Left forelimb (tissue), 1 donor: ENCODE measurements at regions not wholly inside any gene's neighbourhood (a gene's known extent, or its start where the extent isn't known, plus 50 kb on each side); places are given as distances from the start of the nearest gene placed in this dataset.

ENCODE experiments used
- DNase-seq: peaks from one replicate; pipeline ENCODE4 v3.0.0-alpha.2; 2018; ENCODE audit warnings: low spot score

GRCh38 chr19:30083125-30083681 is 141.2 kb downstream of the URI1 start:
- no peak for DNase-seq

- no peak for DNase-seq
Observed at GRCh38 chr19:30083701-30084156, 141.7 kb downstream of the URI1 start.

- no peak for DNase-seq
Observed at GRCh38 chr19:30084390-30084819, 142.4 kb downstream of the URI1 start.

- DNase-seq = no peak
Observed at GRCh38 chr19:30085394-30085793, 143.4 kb downstream of the URI1 start.

GRCh38 chr19:30086220-30086619 is 144.2 kb downstream of the URI1 start:
- DNase-seq = no peak

GRCh38 chr19:30086916-30087315 is 144.9 kb downstream of the URI1 start:
- DNase-seq = no peak

GRCh38 chr19:30087381-30088138 is 145.5 kb downstream of the URI1 start:
- DNase-seq = no peak

GRCh38 chr19:30088567-30088966 is 146.5 kb downstream of the URI1 start:
- no peak for DNase-seq

- DNase-seq = no peak
Observed at GRCh38 chr19:30089086-30089665, 147.1 kb downstream of the URI1 start.

GRCh38 chr19:30090476-30090875 is 148.4 kb downstream of the URI1 start:
- no peak for DNase-seq

- no peak for DNase-seq
Observed at GRCh38 chr19:30090963-30091362, 148.9 kb downstream of the URI1 start.

- no peak for DNase-seq
Observed at GRCh38 chr19:30091456-30091855, 149.4 kb downstream of the URI1 start.

GRCh38 chr19:30091856-30092255 is 149.8 kb downstream of the URI1 start:
- no peak for DNase-seq

GRCh38 chr19:30092721-30093569 is 150.9 kb downstream of the URI1 start:
- DNase-seq = no peak

GRCh38 chr19:30093966-30094755 is 152.1 kb downstream of the URI1 start:
- no peak for DNase-seq

GRCh38 chr19:30094756-30095140 is 152.7 kb downstream of the URI1 start:
- DNase-seq = no peak

- no peak for DNase-seq
Observed at GRCh38 chr19:30095171-30095570, 153.1 kb downstream of the URI1 start.

GRCh38 chr19:30096596-30097370 is 154.7 kb downstream of the URI1 start:
- DNase-seq = no peak

GRCh38 chr19:30097746-30098280 is 155.8 kb downstream of the URI1 start:
- DNase-seq = no peak

GRCh38 chr19:30102239-30102638 is 160.2 kb downstream of the URI1 start:
- DNase-seq = no peak

GRCh38 chr19:30102666-30103065 is 160.6 kb downstream of the URI1 start:
- no peak for DNase-seq
